ENCODE measurements at regions not wholly inside any gene's neighbourhood (a gene's known extent, or its start where the extent isn't known, plus 50 kb on each side); places are given as distances from the start of the nearest gene placed in this dataset.

GRCh38 chr11:25218036-25218435 is 721.2 kb downstream of the LUZP2 start:
- TF ChIP-seq POLR2A (IDR thresholded peaks at IDR 0.05; ENCODE audit: low read length) = no peak
- no peak for TF ChIP-seq GATA1 (IDR thresholded peaks at IDR 0.05; ENCODE audit: low read depth, low read length)

Measured in erythroblast (primary cell).